GM18505 (cell line): ENCODE measurements at regions not wholly inside any gene's neighbourhood (a gene's known extent, or its start where the extent isn't known, plus 50 kb on each side); places are given as distances from the start of the nearest gene placed in this dataset.
"Not testable (repeated sequence)": the region's sequence is repeated elsewhere in the genome, so short reads cannot be mapped to it uniquely, and the experiment has no call there.

Experiments
- ATAC-seq: cut with Tn5 transposase; IDR thresholded peaks from one replicate; pipeline ENCODE4 v1.9.1; 2021; ENCODE audit not compliant: unreplicated experiment
- POLR2A ChIP-seq: IDR thresholded peaks from 4 replicates; pipeline ENCODE4 v1.6.1; 2011; ENCODE audit warnings: borderline replicate concordance; ENCODE audit not compliant: insufficient read depth, insufficient read length; ENCODE audit errors: extremely low read depth

- TF ChIP-seq POLR2A: no peak
- no peak for ATAC-seq
Observed at GRCh38 chr1:199029401-199029800, 390.6 kb downstream of the PTPRC start.

- no peak for TF ChIP-seq POLR2A
- ATAC-seq: no peak
Observed at GRCh38 chr1:199029855-199030254, 391.0 kb downstream of the PTPRC start.

GRCh38 chr1:199030541-199030940 is 391.7 kb downstream of the PTPRC start:
- not testable (repeated sequence) for ATAC-seq

GRCh38 chr1:199031170-199031569 is 392.3 kb downstream of the PTPRC start:
- not testable (repeated sequence) for ATAC-seq

GRCh38 chr1:199032479-199032878 is 393.6 kb downstream of the PTPRC start:
- not testable (repeated sequence) for ATAC-seq

- TF ChIP-seq POLR2A: no peak
- ATAC-seq: no peak
Observed at GRCh38 chr1:199033661-199034060, 394.8 kb downstream of the PTPRC start.

- no peak for ATAC-seq
- no peak for TF ChIP-seq POLR2A
Observed at GRCh38 chr1:199038156-199038555, 399.3 kb downstream of the PTPRC start.

GRCh38 chr1:199040076-199040905 is 401.5 kb downstream of the PTPRC start:
- ATAC-seq: no peak
- TF ChIP-seq POLR2A: no peak

- no peak for TF ChIP-seq POLR2A
- peak; percentile 99 for ATAC-seq
Observed at GRCh38 chr1:199041173-199041914, 402.5 kb downstream of the PTPRC start.

GRCh38 chr1:199042193-199042592 is 403.4 kb downstream of the PTPRC start:
- TF ChIP-seq POLR2A: no peak
- no peak for ATAC-seq

- no peak for TF ChIP-seq POLR2A
- no peak for ATAC-seq
Observed at GRCh38 chr1:199044191-199044590, 405.4 kb downstream of the PTPRC start.

- no peak for ATAC-seq
- TF ChIP-seq POLR2A: no peak
Observed at GRCh38 chr1:199046618-199047017, 407.8 kb downstream of the PTPRC start.

- ATAC-seq: no peak
- no peak for TF ChIP-seq POLR2A
Observed at GRCh38 chr1:199054694-199055093, 415.9 kb downstream of the PTPRC start.

- ATAC-seq: no peak
- no peak for TF ChIP-seq POLR2A
Observed at GRCh38 chr1:199057322-199057721, 418.5 kb downstream of the PTPRC start.
